Suprapubic skin (tissue), 4 donors: ENCODE measurements at regions not wholly inside any gene's neighbourhood (a gene's known extent, or its start where the extent isn't known, plus 50 kb on each side); places are given as distances from the start of the nearest gene placed in this dataset.
"Not testable (repeated sequence)": the region's sequence is repeated elsewhere in the genome, so short reads cannot be mapped to it uniquely, and the experiment has no call there.

ENCODE experiments used
- DNase-seq, 2 donors: peaks; one replicate each; pipeline ENCODE4 v3.0.0-alpha.2; 2019; ENCODE audit warnings: low spot score in 2 of 2
- H3K27ac ChIP-seq: fragments of 200-600 bp; sonication (generic); one replicate; pipeline ENCODE4 v1.5.1; 2019
- H3K27me3 ChIP-seq: fragments of 200-600 bp; sonication (generic); one replicate; pipeline ENCODE4 v1.5.1; 2019
- H3K36me3 ChIP-seq: fragments of 200-600 bp; sonication (generic); one replicate; pipeline ENCODE4 v1.5.1; 2019
- H3K4me1 ChIP-seq: fragments of 200-600 bp; sonication (generic); one replicate; pipeline ENCODE4 v1.5.1; 2019
- H3K4me3 ChIP-seq: fragments of 200-600 bp; sonication (generic); one replicate; pipeline ENCODE4 v1.5.1; 2019; ENCODE audit warnings: mild to moderate bottlenecking
- H3K9me3 ChIP-seq: fragments of 200-600 bp; sonication (generic); one replicate; pipeline ENCODE4 v1.5.1; 2019
- EP300 ChIP-seq: sonication (generic); formaldehyde crosslinking; IDR thresholded peaks from one replicate; pipeline ENCODE4 v1.6.1; 2017; ENCODE audit warnings: antibody characterized with exemption
- POLR2A ChIP-seq, 2 donors: fragments of 450-650 bp; IDR thresholded peaks; one replicate each; pipeline ENCODE4 v1.6.1; 2017; ENCODE audit warnings: antibody characterized with exemption in 2 of 2, mild to moderate bottlenecking in 2 of 2, moderate library complexity in 2 of 2
- POLR2AphosphoS5 ChIP-seq, 3 donors: sonication (generic); formaldehyde crosslinking; IDR thresholded peaks; one replicate each; pipeline ENCODE4 v1.6.1; 2017; ENCODE audit warnings: antibody characterized with exemption in 3 of 3
- WGBS: methylation state at CpG from one replicate; pipeline ENCODE4 v1.1.5; 2018; 5-methylcytosine and 5-hydroxymethylcytosine counted together
- TF ChIP-seq, protein P1 (sequence below), 2 donors: fragments of 200-600 bp in 1 of 2; fragments of 450-650 bp in 1 of 2; sonication (generic) in 1 of 2; IDR thresholded peaks; one replicate each; pipeline ENCODE4 v1.5.1; 2016 to 2019; ENCODE audit warnings: antibody characterized with exemption in 2 of 2, mild to moderate bottlenecking in 1 of 2, moderate library complexity in 1 of 2

DNA sequence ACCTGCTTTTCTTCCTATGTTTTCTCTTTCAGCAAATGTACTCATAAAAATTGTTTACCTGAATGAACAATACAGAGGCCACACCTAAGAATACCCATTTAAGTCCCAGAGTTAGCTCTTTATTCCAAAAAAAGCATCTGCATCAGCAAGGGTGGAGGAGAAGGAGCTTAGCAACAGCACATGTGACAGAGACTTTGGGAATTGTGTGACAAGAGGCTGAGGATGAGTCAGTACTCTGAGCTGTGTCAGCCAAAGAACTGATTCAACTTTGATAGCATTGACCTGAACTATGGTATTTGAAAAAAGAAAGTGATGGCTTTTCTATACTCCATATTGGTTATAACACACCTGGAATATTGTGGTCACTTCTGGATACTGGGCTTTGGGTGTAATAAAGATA, 162.7 kb downstream of the ZNF648 start:
- no peak overlapping the region for H3K27ac ChIP-seq
- no peaks in the 10 kb centered on the region for H3K36me3 ChIP-seq
- no peak overlapping the region for H3K4me3 ChIP-seq
- no peaks in the 10 kb centered on the region for H3K27me3 ChIP-seq
- no peaks in the 10 kb centered on the region for H3K4me1 ChIP-seq
- no peaks in the 10 kb centered on the region for H3K9me3 ChIP-seq
- TF ChIP-seq POLR2A (IDR thresholded peaks at IDR 0.05) = no peak
- DNase-seq = no peak

DNA sequence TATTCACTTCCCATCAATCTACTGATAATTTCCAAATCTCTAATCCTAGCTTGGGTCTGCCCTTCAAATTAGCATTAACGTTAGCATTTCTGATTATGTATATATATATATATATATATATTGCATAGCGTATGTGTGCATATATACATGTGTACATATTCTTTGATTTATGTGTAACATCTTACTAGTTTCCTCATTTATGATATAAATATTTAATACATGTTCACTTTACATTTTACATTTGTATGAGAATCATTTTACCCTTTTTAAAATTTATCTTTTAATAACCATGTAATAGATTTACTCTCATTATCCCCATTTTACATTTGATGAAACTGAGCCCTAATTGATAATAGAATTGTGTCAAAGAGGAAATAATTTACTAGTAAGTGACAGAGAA, 164.7 kb downstream of the ZNF648 start:
- Histone ChIP-seq H3K27ac (no peak overlapping the region), H3K27me3 (no peaks in the 10 kb centered on the region), H3K4me3 (no peak overlapping the region), H3K36me3 (no peaks in the 10 kb centered on the region), H3K9me3 (no peaks in the 10 kb centered on the region), H3K4me1 (no peaks in the 10 kb centered on the region)
- TF ChIP-seq EP300 (no peak), POLR2A (IDR thresholded peaks at IDR 0.05) (no peak), POLR2AphosphoS5 (IDR thresholded peaks at IDR 0.05) (no peak)
- TF ChIP-seq, protein P1, sequence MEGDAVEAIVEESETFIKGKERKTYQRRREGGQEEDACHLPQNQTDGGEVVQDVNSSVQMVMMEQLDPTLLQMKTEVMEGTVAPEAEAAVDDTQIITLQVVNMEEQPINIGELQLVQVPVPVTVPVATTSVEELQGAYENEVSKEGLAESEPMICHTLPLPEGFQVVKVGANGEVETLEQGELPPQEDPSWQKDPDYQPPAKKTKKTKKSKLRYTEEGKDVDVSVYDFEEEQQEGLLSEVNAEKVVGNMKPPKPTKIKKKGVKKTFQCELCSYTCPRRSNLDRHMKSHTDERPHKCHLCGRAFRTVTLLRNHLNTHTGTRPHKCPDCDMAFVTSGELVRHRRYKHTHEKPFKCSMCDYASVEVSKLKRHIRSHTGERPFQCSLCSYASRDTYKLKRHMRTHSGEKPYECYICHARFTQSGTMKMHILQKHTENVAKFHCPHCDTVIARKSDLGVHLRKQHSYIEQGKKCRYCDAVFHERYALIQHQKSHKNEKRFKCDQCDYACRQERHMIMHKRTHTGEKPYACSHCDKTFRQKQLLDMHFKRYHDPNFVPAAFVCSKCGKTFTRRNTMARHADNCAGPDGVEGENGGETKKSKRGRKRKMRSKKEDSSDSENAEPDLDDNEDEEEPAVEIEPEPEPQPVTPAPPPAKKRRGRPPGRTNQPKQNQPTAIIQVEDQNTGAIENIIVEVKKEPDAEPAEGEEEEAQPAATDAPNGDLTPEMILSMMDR (IDR thresholded peaks at IDR 0.05) = no peak
- WGBS = 93% methylated on average over 2 of the region's 2 CpGs
- no peak for DNase-seq

DNA sequence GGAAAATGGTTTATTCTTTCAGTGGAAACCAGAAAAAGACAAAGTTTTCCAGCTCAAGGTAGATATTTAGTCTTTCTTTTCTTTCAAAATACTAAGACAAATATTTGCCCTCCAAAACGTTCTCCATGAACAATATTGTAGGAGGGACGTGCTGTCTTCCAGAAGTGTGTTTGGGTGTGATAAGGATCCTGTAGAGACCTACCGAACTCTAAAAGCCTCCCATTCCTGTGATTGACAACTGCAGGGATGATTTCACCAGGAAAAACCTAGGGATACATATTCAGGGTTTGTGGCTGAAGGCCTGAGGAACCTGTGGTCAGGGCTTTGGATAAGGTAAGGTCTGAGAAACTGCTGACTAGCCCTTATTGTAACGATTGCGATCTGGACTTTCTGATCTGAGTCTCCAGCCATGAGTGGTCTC, 167.1 kb downstream of the ZNF648 start:
- H3K4me1 ChIP-seq = no peaks in the 10 kb centered on the region
- H3K27ac ChIP-seq = no peak overlapping the region
- DNase-seq = no peak
- H3K36me3 ChIP-seq = no peaks in the 10 kb centered on the region
- no peak for TF ChIP-seq POLR2AphosphoS5 (IDR thresholded peaks at IDR 0.05)
- no peak for TF ChIP-seq EP300
- TF ChIP-seq, protein P1 (IDR thresholded peaks at IDR 0.05) = no peak
- no peak for TF ChIP-seq POLR2A (IDR thresholded peaks at IDR 0.05)
- WGBS = 75% methylated on average over 5 of the region's 5 CpGs
- H3K9me3 ChIP-seq = no peaks in the 10 kb centered on the region
- no peak overlapping the region for H3K4me3 ChIP-seq
- H3K27me3 ChIP-seq = no peaks in the 10 kb centered on the region

DNA sequence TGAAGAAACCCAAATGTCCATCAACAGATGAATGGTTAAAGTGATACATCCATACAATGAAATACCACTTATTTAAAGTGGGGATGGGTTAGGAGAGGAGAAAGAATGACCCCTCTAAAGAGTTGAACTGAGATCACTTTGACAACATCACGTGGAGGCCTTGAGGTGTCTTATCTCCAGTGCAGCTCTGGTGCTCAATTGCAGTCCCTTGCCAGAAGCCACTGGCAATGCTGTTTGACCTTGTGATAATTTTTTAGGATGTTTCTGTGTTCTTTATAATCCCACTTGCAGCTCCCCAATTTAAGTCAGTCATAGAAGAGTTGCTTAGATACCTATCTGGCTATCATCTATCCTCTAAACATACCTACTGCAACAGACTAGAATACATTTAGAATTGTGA, 167.6 kb downstream of the ZNF648 start:
- Histone ChIP-seq H3K27ac (no peak overlapping the region), H3K4me3 (no peak overlapping the region), H3K27me3 (no peaks in the 10 kb centered on the region), H3K4me1 (no peaks in the 10 kb centered on the region), H3K9me3 (no peaks in the 10 kb centered on the region), H3K36me3 (no peaks in the 10 kb centered on the region)
- WGBS = 74% methylated on average over 1 of the region's 1 CpG
- no peak for DNase-seq
- TF ChIP-seq POLR2AphosphoS5 (IDR thresholded peaks at IDR 0.05) (no peak), EP300 (no peak), POLR2A (IDR thresholded peaks at IDR 0.05) (no peak)
- TF ChIP-seq, protein P1 (IDR thresholded peaks at IDR 0.05) = no peak

DNA sequence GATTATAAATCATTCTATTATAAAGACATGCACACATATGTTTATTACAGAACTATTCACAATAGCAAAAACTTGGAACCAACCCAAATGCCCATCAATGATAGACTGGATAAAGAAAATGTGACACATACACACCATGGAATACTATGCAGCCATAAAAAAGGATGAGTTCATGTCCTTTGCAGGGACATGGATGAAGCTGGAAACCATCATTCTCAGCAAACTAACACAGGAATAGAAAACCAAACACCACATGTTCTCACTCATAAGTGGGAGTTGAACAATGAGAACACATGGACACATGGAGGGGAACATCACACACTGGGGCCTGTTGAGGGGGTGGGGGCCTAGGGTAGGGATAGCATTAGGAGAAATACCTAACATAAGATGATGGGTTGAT, 168.4 kb downstream of the ZNF648 start:
- not testable (repeated sequence) for H3K27me3 ChIP-seq, H3K9me3 ChIP-seq, H3K4me3 ChIP-seq, H3K4me1 ChIP-seq, DNase-seq, H3K27ac ChIP-seq, H3K36me3 ChIP-seq

DNA sequence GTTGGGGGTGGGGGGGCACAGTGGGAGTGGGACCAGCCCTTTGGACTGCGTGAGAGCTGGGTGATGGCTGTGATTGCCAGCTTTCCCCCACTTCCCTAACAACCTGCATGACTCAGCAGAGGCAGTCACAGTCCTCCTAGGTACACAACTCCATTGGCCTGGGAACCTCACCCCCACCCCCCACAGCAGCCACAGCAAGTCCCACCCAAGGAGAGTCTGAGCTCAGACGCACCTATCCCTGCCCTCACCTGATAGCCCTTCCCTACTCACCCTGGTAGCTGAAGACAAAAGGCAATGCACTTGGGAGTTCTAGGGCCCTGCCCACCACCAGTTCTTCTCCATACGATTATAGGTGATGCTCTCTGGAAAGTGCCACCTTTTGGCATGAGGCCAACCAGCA, 188.9 kb downstream of the ZNF648 start:
- Histone ChIP-seq H3K27ac (no peak overlapping the region), H3K27me3 (no peaks in the 10 kb centered on the region), H3K36me3 (no peaks in the 10 kb centered on the region), H3K4me3 (no peak overlapping the region), H3K4me1 (no peaks in the 10 kb centered on the region), H3K9me3 (peaks cover 6% of the 10 kb centered on the region)
- DNase-seq = no peak
- TF ChIP-seq, protein P1 (IDR thresholded peaks at IDR 0.05) = no peak
- TF ChIP-seq EP300 = no peak
- TF ChIP-seq POLR2A (IDR thresholded peaks at IDR 0.05) = no peak
- no peak for TF ChIP-seq POLR2AphosphoS5 (IDR thresholded peaks at IDR 0.05)
- WGBS = 95% methylated on average over 2 of the region's 3 CpGs
